ENCODE measurements at regions not wholly inside any gene's neighbourhood (a gene's known extent, or its start where the extent isn't known, plus 50 kb on each side); places are given as distances from the start of the nearest gene placed in this dataset.

DNA sequence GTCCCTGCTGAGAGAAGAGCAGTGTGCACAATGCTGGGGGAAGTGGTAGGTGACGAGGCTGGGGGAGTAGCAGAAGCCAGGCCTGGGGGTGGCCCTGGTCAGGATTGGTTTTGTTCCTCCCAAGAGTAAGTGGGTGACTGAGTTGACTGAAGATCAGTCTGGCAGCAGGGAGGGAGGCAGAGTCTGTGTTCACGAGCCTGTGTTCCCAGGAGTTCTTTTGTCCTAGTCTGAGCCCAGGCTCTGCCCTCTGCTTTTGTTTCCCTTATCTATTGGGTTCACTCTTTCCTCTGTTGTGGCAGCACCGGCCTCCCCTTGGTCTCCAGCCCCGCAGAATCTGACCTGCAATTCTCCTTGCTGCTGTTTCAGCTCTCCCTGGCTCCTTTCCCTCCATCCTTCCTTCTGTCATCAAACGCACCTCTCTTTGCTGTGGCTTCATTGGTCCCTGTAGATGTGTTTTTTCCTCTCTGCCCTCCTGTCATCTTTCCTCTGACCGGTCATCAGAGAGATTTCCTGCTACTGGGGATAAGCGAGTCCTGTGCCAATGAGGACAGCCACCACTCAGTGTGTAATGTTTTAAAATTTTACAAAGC lies 607.4 kb downstream of the KIF4B start:
- TF ChIP-seq, protein P1, sequence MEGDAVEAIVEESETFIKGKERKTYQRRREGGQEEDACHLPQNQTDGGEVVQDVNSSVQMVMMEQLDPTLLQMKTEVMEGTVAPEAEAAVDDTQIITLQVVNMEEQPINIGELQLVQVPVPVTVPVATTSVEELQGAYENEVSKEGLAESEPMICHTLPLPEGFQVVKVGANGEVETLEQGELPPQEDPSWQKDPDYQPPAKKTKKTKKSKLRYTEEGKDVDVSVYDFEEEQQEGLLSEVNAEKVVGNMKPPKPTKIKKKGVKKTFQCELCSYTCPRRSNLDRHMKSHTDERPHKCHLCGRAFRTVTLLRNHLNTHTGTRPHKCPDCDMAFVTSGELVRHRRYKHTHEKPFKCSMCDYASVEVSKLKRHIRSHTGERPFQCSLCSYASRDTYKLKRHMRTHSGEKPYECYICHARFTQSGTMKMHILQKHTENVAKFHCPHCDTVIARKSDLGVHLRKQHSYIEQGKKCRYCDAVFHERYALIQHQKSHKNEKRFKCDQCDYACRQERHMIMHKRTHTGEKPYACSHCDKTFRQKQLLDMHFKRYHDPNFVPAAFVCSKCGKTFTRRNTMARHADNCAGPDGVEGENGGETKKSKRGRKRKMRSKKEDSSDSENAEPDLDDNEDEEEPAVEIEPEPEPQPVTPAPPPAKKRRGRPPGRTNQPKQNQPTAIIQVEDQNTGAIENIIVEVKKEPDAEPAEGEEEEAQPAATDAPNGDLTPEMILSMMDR (conservative IDR thresholded peaks at IDR 0.05), result no peak
- TF ChIP-seq EZH2 (IDR thresholded peaks at IDR 0.05; ENCODE audit: low read depth), result no peak

Data from PC-9 (cell line).